Panc1 (cell line): ENCODE measurements at regions not wholly inside any gene's neighbourhood (a gene's known extent, or its start where the extent isn't known, plus 50 kb on each side); places are given as distances from the start of the nearest gene placed in this dataset.

ENCODE experiments used
- ATAC-seq: fragments of 200-7000 bp; cut with Tn5 transposase; 2 replicates; pipeline ENCODE4 v1.9.1; 2020; ENCODE audit warnings: mild to moderate bottlenecking, moderate library complexity
- BruUV-seq: library from RNA; stranded (reverse); fragments of 400-500 nt; replicated peaks from 2 replicates; lab custom pipeline; 2021; lab: Mats Ljungman, UMichigan
- CTCF ChIA-PET: fragments of 300-600 bp; sonication (Branson Sonifier 250); formaldehyde crosslinking; loops from one replicate; lab custom pipeline; 2022; ENCODE audit warnings: antibody characterized with exemption; lab: Charles Lee
- POLR2A ChIA-PET: fragments of 300-600 bp; sonication (Branson Sonifier 250); formaldehyde crosslinking; loops from one replicate; lab custom pipeline; 2022; ENCODE audit warnings: antibody characterized with exemption; lab: Charles Lee
- DNase-seq: peaks from one replicate; pipeline ENCODE4 v3.0.0-alpha.2; 2010; ENCODE audit warnings: low read depth, low spot score
- H3K27ac ChIP-seq: 2 replicates; pipeline ENCODE4 v1.5.1; 2011; ENCODE audit warnings: mild to moderate bottlenecking, low read length, inconsistent platforms
- H3K27me3 ChIP-seq: fragments of 200-500 bp; sonication (Bioruptor generic); 2 replicates; pipeline ENCODE4 v1.6.0; 2014; ENCODE audit warnings: low read length, inconsistent platforms; ENCODE audit not compliant: control insufficient read depth, insufficient read depth
- H3K36me3 ChIP-seq: fragments of 200-500 bp; sonication (Bioruptor generic); 2 replicates; pipeline ENCODE4 v1.5.1; 2014; ENCODE audit warnings: inconsistent platforms, mild to moderate bottlenecking, low read length, moderate library complexity; ENCODE audit not compliant: control insufficient read depth, insufficient read depth
- H3K4me1 ChIP-seq: 2 replicates; pipeline ENCODE4 v1.5.1; 2011; ENCODE audit warnings: inconsistent platforms, mild to moderate bottlenecking, low read length, moderate library complexity; ENCODE audit not compliant: control insufficient read depth, insufficient read depth
- H3K4me3 ChIP-seq, 2 experiments: 2 replicates each; pipeline ENCODE4 v1.5.1; 2011 to 2012; ENCODE audit warnings: low read depth in 2 of 2, low read length in 2 of 2, mild to moderate bottlenecking in 2 of 2, inconsistent platforms in 1 of 2, moderate library complexity in 1 of 2
- H3K9me3 ChIP-seq: fragments of 200-500 bp; sonication (Bioruptor generic); 2 replicates; pipeline ENCODE4 v1.5.1; 2014; ENCODE audit warnings: low read depth, mild to moderate bottlenecking, inconsistent platforms, low read length, moderate library complexity; ENCODE audit not compliant: control insufficient read depth, insufficient read depth
- POLR2AphosphoS5 ChIP-seq: IDR thresholded peaks from 2 replicates; pipeline ENCODE4 v1.6.1; 2012; ENCODE audit warnings: mild to moderate bottlenecking, low read depth, low read length, moderate library complexity
- REST ChIP-seq, 2 experiments: IDR thresholded peaks; 2 replicates each; pipeline ENCODE4 v1.6.1; 2011 to 2012; ENCODE audit warnings: low read depth in 2 of 2, control low read depth in 1 of 2, low read length in 1 of 2, mild to moderate bottlenecking in 1 of 2, moderate library complexity in 1 of 2; ENCODE audit not compliant: insufficient read depth in 1 of 2
- SIN3A ChIP-seq: IDR thresholded peaks from 2 replicates; pipeline ENCODE4 v1.6.1; 2012; ENCODE audit warnings: low read depth, mild to moderate bottlenecking, low read length, moderate library complexity, borderline replicate concordance; ENCODE audit not compliant: insufficient read depth
- TCF7L2 ChIP-seq: IDR thresholded peaks from 2 replicates; pipeline ENCODE4 v1.6.1; 2011; ENCODE audit warnings: mild to moderate bottlenecking, low read depth, low read length, inconsistent platforms
- in situ Hi-C: cut with HindIII; loops from 2 replicates; pipeline ENCODE4 v1.10.0; 2016; ENCODE audit warnings: low sequenced_read_pairs, low pct_unique_long_range_greater_than_20kb
- intact Hi-C: fragments of 100-400 bp; cut with micrococcal nuclease; formaldehyde crosslinking; loops from one replicate; pipeline ENCODE4 v1.10.0; 2022; ENCODE audit not compliant: unreplicated experiment
- TF ChIP-seq, protein P1 (sequence below): fragments of 450-650 bp; IDR thresholded peaks from 2 replicates; pipeline ENCODE4 v1.5.1; 2017; ENCODE audit warnings: mild to moderate bottlenecking

DNA sequence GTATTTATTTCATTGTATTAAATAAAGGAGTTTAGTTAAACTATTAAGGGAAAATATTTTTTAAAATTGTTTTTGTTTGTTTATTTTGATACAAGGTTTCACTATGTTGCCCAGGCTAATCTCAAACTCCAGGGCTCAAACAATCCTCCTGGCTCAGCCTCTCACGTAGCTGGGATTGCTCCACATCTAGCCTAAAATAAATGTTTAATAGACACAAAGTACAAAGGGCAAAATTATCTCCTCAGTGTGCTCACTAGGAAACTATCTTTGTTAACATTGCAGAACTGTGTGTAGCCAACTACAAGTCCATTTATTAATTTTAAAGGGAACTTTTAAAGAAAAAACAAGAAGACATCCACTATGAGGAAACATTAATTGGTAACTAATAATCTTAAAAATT lies 207.2 kb upstream of the PCDH17 start:
- no peaks in the 10 kb centered on the region for H3K9me3 ChIP-seq
- no peaks in the 10 kb centered on the region for H3K36me3 ChIP-seq
- H3K27me3 ChIP-seq = no peaks in the 10 kb centered on the region
- DNase-seq (no peak), ATAC-seq (no peak)
- intact Hi-C loops (no loop called here), in situ Hi-C loops (no loop called here)
- no peak overlapping the region for H3K4me3 ChIP-seq
- no peak for TF ChIP-seq TCF7L2
- TF ChIP-seq, protein P1, sequence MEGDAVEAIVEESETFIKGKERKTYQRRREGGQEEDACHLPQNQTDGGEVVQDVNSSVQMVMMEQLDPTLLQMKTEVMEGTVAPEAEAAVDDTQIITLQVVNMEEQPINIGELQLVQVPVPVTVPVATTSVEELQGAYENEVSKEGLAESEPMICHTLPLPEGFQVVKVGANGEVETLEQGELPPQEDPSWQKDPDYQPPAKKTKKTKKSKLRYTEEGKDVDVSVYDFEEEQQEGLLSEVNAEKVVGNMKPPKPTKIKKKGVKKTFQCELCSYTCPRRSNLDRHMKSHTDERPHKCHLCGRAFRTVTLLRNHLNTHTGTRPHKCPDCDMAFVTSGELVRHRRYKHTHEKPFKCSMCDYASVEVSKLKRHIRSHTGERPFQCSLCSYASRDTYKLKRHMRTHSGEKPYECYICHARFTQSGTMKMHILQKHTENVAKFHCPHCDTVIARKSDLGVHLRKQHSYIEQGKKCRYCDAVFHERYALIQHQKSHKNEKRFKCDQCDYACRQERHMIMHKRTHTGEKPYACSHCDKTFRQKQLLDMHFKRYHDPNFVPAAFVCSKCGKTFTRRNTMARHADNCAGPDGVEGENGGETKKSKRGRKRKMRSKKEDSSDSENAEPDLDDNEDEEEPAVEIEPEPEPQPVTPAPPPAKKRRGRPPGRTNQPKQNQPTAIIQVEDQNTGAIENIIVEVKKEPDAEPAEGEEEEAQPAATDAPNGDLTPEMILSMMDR = no peak
- TF ChIP-seq REST (IDR thresholded peaks at IDR 0.05; ENCODE audit: insufficient read depth in 1 of 2, low read depth in 2 of 2, low read length in 1 of 2) = no peak
- no peak for TF ChIP-seq SIN3A
- no peak for TF ChIP-seq POLR2AphosphoS5
- POLR2A ChIA-PET = no interaction called here
- BruUV-seq = no TSS peak
- H3K4me1 ChIP-seq = no peaks in the 10 kb centered on the region
- CTCF ChIA-PET = no interaction called here
- no peak overlapping the region for H3K27ac ChIP-seq

- no peak overlapping the region for H3K4me3 ChIP-seq
- DNase-seq = no peak
- H3K4me1 ChIP-seq = no peaks in the 10 kb centered on the region
- ChIA-PET POLR2A (no interaction called here), CTCF (no interaction called here)
- intact Hi-C loops (no loop called here), in situ Hi-C loops (no loop called here)
- ATAC-seq = no peak
- BruUV-seq = no TSS peak
- H3K27me3 ChIP-seq = no peaks in the 10 kb centered on the region
- no peaks in the 10 kb centered on the region for H3K36me3 ChIP-seq
- no peaks in the 10 kb centered on the region for H3K9me3 ChIP-seq
- no peak overlapping the region for H3K27ac ChIP-seq
- TF ChIP-seq POLR2AphosphoS5 (no peak), REST (IDR thresholded peaks at IDR 0.05; ENCODE audit: insufficient read depth in 1 of 2, low read depth in 2 of 2, low read length in 1 of 2) (no peak), TCF7L2 (no peak), SIN3A (no peak)
- TF ChIP-seq, protein P1 = no peak
These were observed 206.0 kb upstream of the PCDH17 start for GRCh38 chr13:57425531-57425930.
